RKO (cell line): ENCODE measurements at regions not wholly inside any gene's neighbourhood (a gene's known extent, or its start where the extent isn't known, plus 50 kb on each side); places are given as distances from the start of the nearest gene placed in this dataset.
"Not testable (repeated sequence)": the region's sequence is repeated elsewhere in the genome, so short reads cannot be mapped to it uniquely, and the experiment has no call there.

Experiments
- DNase-seq: peaks from one replicate; pipeline ENCODE4 v3.0.0-alpha.2; 2016; ENCODE audit warnings: low spot score

DNA sequence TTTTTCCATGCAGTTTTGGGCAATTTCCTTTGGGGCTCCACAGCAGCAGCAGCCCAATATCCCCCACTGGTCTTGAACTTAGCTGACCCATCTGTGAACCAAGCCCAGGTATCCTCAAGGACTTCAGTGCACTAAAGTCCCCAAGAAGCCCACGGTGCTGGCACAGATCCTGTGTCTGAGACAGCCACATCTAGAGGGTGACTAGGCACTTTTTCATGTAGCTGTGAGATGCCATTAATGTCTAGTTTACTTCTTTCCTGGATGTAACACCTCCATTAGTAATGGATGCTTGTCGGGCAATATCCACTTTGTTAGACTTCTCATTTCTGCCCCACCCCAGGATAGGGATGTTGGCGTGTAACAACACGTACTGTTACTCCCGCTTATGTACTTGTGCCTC, 117.9 kb downstream of the GPCPD1 start:
- DNase-seq = no peak

DNA sequence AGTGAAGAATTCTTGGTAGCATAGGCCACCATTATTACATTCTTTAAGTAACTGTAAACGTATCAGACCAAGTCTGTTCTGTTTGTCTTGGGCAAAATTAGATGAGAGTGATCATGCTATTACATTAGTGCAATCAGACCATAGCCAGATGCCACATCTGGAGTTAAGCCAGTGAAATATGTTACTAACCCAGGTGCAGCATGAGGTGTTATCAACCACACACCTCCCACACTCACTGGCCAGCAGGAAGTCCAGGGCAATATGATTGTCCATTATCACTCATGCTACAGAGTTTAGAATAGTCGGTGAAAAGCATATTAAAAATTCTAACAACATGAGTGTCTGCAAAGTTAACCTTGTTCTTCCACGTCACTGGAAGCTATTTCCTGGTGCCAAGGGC, 119.4 kb downstream of the GPCPD1 start:
- DNase-seq = no peak

DNA sequence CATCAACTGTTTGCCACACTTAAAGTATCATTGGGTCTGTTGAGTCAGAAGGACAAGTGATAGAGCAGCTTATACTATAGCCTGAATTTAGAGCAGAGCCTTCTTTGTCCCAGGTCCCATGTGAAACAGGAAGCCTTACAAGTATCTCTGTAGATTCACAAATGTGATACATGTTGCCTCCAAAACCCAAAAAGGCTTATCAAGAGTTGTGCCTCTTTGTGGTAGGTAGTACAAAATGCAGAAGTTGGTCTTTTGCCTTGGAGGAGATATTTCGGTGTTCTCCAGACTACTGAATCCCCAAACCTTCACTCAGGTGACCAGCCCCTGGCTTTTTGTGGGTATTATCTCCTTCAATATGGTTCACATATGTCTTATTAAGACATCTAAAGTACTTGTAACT, 121.2 kb downstream of the GPCPD1 start:
- DNase-seq = no peak

DNA sequence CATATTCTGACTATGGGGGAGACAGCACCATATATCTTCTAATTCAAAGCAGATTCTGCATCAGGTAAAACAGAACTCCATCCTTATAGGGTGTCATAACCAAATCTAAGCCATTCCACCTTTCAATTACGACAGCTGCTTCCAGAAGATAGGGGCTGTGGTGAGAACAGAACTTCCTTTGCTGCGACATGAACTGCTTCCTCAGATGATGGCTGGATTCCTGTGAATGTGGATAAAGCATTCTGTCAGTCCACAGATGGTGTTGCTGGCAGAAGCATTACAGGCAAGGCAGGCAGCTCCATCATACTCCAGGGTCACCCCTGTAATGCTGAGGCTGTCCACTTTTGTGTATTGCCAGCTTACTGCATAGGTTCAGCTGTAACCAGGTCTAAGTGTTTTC, 122.0 kb downstream of the GPCPD1 start:
- DNase-seq = no peak

DNA sequence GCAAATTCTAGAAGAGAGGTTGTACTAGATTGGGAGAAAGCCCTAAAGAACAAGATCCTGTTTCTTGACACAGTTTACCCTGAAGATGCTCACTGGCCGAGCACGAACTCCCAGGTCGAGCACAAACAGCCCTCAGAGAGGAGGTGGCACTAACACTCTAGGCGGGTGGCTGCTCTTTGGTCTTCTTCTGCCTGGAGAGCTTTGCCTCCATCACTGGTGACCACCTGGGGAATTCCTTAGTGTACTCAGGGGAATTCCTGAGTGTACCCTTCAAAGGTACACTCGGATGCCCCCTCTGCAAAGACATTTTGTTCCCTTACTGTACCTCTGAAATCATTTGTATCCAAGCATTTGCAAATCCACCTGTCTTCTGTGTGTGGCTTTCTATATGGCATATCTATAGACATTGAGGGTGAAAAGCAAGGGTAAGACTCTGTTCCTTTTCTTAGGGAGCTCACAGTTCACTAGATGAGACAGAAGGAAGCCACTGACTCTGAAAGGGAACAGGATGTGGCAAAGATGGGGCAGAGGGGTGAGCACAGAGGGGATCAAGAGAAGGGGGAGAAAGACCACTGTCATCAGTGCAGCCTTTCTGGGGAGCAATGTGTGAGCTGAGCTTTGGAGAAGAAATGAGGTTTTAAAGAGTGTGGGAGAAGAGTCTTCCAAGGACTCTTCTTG, 124.3 kb downstream of the GPCPD1 start:
- no peak for DNase-seq

DNA sequence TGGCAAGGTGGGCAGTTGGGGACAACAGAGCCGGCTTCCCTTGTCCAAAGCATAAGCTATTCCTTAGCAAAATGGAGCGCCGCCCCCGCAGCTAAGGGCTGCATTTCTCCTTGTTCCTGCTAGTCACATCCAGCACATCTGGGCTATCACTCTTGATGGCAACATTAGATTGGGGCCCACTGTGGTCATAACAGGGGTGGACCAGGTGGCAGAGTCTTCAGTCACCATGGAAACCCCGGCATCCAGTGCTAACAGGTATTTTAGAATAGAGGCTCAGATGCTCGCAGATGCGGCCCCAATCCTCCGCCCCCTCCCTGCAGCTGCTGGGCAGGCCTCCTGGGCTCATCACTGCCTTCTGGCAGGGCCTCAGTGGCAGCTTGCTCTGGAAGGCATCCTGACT, 125.9 kb downstream of the GPCPD1 start:
- no peak for DNase-seq

DNA sequence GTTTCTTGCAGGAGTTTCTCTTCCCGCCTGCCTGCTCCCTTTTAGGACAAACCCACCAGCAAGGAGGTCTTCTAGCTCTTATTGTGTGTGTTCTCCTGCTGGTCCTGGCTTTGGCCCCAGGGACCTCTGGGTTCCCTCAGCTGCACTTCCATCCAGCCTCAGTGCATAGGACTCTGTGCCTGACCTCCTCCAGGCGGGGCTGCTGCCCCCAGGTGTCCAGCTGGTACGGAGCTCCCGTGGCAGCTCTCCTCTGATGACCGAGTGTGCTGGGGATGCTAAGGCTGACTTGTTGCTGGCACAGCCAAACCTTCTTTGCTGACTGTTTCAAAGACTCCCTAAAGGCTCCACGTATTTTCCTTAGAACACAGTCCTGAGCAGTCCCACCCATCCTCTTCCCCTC, 126.5 kb downstream of the GPCPD1 start:
- DNase-seq = no peak

DNA sequence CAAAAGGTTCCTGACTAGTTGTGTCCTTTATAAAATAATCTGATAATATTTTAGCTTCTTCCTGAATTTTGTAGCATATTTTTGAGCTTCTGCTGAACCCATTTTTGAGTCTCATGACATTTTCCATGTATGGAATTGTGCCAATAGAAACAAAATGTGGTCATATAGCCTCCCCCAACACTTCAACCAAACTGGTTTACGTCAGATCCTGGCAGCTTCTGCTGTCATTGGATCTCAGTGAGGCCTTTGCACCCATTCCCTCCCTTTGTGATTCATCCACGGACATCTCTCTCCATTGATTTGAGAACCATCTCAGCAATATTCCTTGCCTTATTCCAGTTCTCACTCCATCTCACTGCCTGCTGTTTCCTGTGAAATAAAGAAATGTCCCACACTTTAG, 128.0 kb downstream of the GPCPD1 start:
- DNase-seq = no peak

DNA sequence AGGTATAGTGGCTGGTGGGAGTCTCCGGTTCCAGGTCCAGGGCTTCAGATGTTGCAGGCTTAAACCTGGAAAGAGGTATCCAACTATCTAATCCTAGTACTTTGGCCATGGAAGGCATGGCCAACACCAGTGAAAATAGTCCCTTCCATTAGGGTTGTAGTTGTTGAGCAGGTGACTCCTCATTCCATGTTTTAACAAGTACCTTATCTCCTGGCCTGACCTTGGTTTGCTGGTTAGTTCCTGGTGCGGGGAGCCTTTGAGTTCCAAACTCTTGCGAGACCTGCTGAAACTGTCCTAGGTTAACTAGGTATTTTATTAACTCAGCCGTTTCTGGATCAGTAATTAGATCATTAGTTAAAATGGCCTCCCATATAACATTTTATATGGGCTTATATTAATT, 128.9 kb downstream of the GPCPD1 start:
- DNase-seq = no peak

DNA sequence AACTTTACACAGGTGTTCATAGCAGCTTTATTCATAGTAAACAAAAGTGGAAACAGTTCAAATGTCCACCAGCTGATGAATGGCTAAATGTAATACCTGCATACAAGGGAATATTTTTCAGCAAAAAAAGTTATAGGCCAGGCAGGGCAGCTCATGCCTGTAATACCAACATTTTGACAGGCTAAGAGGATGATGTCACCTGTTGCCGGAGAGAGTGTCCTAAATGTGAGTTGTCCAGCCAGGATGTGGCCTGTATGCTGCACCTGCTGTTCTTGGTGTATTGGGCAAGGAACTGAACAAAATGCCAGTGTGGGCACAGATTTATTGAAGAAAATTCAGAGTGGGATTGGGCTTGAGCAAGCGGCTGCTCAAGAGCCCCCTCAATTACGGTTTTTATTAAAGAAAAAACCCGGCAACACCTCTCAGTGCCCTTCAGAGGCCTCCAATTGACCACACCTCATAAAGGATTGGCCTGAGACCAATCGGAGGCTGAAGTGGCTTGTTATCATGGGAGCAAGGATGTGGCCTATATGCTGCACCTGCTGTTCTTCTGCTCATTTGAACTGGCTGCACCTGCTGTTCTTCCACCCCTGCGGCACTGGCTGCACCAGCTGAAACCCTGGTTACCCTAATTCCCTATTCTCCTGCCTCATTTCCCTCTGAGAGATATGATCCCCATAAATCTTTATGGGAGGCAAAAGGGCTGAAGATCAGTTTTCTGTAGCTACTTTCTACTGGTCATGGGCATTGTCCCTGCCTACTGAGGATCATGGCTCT, 129.8 kb downstream of the GPCPD1 start:
- no peak for DNase-seq

DNA sequence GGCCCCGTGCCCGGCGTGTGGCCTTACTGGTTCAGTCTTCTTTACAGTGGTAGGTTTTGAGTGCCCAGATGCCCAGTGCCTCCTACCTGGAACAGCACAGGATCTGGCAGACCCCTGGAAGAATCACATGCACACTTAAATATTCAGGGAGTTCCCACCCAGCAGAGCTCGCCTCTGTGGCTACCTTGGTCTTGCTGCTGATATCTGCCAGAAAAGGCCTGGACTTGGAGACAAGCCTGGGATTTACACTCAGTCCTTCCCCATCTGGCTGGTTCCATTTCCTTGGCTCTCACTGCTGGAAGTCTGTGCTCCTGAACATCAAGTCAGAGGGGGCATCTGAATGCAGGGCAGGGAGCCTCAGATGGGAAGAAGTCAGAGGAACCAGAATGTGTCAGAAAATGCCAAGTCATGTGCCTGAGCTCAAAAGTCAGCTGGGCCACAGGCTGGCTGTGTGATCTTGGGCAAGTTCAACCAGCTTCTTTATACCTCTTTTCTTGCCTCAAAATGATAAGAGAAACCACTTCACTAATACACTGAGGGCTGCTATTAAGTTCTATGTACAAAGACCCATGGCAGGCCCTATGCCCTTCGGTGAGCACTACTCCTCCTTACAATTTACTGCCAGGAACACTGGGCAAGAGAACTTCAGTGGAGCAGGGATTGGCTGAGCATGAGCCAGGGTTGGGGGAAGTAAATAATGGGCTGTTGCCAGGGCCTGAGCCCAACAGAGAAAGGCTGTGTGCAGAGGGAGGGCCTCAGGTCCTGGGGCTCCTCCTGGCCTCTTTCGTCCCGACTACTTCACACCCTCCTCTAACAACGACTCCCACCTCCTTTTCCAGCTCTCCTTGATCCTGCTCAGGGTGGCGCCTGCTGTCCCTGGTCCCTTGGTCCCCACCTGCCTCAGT, 135.9 kb downstream of the GPCPD1 start:
- DNase-seq = no peak

DNA sequence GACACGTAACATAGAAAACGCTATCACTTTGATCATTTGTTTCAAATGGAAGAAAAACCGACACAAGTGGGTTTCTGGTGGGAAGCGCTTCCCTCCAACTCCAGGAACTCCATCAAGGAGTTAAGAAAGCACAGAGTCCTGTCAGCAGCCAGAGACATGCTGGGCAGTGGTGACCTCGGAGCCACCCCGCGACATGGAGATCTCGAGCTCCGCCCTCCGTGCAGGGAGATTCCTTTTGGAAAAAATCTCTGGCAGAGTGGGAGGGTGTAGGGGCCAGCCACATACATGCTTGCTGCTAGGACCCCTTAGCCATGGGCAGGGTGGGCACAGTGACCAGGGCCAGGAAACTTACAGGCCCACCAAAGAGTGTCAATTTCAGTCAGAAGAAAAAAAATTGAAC, 138.9 kb downstream of the GPCPD1 start:
- not testable (repeated sequence) for DNase-seq

DNA sequence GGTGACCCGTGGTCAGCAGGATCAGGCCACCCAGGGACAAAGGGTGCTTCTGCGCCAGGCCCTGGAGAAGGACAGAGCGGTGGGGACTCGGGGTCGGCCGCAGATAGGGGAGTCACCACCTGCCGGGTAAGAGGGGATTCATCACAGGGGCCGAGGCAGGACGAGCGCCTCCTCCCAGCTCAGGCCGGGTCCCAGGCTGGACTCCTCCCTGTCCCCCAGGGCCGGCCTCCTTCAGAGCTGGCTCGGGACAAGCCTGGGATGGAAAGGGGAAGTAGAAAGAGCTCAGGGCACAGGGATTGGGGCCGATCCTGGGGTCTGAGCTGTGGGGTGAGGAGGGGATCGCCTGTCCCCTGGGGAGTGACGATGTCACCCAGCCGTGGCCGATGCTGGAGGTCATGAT, 139.4 kb downstream of the GPCPD1 start:
- DNase-seq = no peak

DNA sequence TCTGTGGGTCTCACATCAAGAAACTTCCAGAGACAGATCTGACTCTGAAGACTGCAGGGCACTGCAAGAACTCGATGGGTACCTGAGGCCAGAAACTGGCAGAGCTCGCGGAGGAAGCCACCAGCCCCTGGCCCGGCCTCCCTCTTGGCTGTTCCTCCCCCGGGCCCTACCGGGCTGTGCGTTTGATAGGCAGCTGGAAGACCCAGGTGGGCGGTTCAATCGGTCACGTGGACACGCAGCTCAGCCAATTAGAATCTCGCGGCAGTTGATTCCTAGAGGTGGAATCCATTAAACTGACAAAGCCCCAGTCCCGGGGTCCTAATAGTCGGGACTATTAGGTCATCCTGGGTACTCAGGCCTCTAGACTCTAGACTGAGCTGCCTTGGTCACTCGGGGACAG, 139.9 kb downstream of the GPCPD1 start:
- DNase-seq = no peak

DNA sequence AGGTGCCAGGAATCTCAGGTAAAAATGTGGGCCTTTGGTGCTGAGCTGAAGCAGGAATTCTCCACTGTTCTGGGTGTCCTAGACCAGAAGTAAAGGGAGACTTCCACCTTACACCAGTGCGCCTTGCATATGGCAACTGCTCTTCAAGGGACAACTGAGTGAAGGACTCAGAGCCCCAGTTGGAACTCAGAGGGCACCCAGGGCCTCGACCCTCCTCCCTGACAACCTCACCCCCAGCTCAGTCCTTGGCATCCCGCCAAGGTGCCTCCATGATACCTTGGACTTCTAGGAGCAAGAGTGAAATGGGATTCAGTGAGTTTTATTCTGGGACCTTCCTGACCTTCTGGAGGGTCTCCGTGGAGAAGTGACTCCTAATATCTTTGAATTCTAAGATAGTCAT, 140.3 kb downstream of the GPCPD1 start:
- no peak for DNase-seq

DNA sequence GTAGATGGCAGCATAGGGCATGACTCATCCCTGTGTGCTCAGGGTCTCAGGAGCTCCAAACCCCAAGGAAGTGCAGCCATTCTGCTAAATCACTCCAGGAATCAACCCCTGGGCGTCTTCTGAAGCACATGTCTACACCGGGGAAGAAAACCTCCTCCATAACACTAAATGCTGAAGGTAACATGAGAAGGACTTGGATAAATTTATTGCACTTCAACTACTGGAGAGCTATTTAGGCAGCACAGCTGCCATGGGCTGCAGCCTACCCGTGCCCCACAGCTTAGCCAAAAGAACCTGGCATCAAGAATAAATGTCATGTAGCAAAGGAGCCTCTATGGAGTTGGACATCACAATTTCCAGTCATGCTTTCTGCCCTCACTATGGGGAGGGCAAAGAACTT, 141.7 kb downstream of the GPCPD1 start:
- DNase-seq = no peak

DNA sequence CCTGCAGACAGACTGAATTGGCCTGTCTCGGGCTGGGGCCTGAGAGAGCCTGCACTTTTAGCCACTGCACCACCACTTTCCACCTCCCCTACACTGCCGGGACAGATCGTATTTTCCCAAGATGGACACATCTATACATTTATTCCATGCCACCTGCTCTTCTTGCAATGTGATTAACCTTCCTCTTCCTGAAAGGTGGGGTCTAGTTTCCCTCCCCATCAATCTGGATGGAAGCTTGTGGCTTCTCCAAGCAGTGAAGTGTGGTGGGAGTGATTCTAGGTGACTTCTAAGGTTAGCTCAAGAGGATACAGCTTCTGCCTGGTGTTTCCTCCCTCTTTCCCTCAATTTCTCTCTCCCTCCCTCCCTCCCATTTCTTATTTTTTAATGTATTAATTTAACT, 143.7 kb downstream of the GPCPD1 start:
- DNase-seq = no peak

DNA sequence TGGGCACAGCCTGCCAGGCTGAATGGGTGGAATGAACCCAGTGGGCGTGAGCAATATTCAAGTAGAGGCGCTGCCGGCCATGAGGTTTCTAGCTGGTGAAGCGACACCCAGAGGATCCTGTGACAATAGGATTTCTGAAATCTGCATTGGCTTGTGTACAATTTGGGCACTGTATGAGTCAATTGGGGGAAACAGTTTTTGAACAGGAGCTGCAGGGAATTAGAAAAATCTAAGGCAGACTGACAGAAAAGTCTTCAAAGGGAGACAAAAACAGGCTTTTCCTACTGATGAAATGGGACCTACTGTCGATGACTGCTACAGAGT, 145.2 kb downstream of the GPCPD1 start:
- DNase-seq = no peak

DNA sequence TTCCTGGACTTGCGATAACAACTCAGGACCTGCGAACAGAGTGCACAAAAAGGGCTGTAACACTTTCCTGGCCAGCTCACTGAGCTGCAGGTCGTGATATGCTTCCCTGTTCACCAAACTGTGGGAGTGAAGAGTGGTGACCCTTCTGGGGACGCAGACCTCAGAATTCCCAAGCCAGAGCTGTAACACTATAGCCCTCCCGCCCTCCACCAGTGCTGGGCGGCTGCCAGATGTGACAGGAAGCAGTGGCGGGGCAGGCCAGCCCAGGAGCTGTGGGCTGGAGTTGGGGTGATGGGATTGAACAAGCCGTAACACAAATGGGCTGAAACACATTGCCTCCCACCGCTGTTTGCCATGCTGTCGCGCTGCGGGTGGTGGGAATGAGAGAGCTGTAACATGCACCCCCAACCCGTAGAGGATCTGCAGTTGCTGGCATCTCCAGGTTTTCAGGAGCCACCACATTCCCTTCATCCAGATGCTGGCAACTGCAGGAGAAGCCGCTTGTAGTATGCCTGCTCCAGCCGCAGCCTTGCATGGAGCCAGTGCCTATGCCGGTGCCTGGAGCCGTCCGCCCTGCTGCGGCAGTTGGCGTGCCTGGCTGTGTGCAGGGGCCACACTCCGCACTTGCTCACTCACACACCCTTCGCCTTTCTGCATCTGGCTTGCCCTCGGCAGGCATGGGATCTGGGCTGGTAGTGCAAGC, 145.8 kb downstream of the GPCPD1 start:
- no peak for DNase-seq

DNA sequence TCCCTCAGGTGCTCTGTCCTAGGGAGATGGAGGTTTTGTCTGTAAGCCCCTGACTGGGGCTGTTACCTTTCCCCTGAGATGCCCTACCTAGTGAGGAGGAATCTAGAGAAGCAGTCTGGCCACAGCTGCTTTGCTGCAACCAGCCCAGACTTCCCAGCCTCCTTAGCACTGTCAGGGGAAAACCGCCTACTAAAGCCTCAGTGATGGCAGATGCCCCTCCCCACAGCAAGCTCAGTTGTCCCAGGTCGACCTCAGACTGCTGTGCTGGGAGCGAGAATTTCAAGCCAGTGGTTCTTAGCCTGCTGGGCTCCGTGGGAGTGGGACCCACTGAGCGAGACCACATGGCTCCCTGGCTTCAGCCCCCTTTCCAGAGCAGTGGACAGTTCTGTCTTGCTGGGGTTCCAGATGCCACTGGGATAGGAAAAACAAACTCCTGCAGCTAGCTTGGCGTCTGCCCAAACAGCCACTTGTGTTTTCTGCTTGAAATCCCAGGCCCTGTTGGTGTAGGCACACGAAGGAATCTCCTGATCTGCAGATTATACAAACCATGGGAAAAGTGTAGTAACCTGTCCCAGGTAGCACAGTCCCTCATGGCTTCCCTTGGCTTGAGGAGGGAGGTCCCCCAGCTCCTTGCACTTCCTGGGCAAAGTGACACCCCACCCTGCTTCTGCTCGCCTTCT, 146.4 kb upstream of the PROKR2 start:
- DNase-seq = no peak

DNA sequence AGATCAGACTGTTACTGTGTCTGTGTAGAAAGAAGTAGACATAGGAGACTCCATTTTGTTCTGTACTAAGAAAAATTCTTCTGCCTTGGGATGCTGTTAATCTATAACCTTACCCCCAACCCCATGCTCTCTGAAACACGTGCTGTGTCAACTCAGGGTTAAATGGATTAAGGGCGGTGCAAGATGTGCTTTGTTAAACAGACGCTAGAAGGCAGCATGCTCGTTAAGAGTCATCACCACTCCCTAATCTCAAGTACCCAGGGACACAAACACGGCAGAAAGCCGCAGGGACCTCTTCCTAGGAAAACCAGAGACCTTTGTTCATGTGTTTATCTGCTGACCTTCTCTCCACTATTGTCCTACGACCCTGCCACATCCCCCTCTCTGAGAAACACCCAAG, 137.0 kb upstream of the PROKR2 start:
- not testable (repeated sequence) for DNase-seq

DNA sequence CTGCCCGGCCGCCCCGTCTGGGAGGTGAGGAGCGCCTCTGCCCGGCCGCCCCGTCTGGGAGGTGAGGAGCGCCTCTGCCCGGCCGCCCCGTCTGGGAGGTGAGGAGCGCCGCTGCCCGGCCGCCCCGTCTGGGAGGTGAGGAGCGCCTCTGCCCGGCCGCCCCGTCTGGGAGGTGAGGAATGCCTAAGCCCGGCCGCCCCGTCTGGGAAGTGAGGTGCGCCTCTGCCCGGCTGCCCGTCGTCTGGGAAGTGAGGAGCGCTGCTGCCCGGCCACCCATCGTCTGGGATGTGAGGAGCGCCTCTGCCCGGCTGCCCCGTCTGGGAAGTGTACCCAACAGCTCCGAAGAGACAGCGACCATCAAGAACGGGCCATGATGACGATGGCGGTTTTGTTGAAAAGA, 136.6 kb upstream of the PROKR2 start:
- DNase-seq = not testable (repeated sequence)
